Stimulated activated naive CD8-positive, alpha-beta T cell treated with anti-CD3 and anti-CD28 coated beads, Interleukin-15, Interleukin-2, amounts not matched to agents 100 U/mL and 50 U/mL, for 24 hours (primary cell): ENCODE measurements at regions not wholly inside any gene's neighbourhood (a gene's known extent, or its start where the extent isn't known, plus 50 kb on each side); places are given as distances from the start of the nearest gene placed in this dataset.

ENCODE experiments used
- ATAC-seq: fragments of 150-1000 bp; cut with Tn5 transposase; one replicate; pipeline ENCODE4 v1.10.0; 2021
- DNase-seq: peaks from one replicate; pipeline ENCODE4 v3.0.0; 2021

DNA sequence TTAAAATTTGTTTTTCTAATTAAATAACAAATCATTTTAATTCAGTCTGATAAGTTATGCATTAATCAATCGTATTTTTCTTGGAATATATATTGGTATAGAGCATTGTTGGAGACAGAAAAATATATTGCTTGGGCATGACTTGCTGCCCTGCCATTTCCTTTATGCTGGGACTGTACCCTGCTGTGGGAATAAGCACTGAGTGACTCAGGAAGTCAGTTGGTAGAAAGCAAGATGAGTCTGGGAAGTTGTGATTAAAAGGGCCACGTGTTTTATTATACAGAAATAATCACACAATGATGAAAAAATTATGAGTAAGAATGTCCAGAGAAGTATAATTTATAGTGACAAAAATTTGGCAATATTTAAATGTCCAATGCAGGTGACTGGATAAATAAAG, 139.5 kb downstream of the KIF18A start:
- no peak for ATAC-seq
- DNase-seq: no peak

- no peak for DNase-seq
- ATAC-seq: no peak
These were observed 142.4 kb downstream of the KIF18A start for GRCh38 chr11:27965559-27965958.

DNA sequence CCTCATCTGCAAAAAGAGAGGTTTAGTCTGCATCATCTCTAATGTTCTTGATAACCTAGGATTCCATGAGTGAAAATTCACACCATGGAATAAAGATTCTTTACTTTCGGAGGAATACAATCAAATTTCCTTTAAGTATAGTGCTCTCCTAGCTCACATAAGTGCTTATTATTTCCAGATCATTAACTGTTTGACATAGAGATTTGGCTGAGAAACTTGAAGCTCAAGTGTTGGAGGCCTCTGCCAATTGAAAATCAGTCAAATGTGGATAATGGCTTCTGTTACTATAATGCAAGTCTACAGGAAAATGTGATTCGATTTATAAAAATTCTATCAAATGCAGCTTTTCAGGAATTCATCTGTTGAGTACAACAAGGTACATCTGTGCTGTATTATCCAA, 144.6 kb downstream of the KIF18A start:
- no peak for ATAC-seq
- DNase-seq: no peak

DNA sequence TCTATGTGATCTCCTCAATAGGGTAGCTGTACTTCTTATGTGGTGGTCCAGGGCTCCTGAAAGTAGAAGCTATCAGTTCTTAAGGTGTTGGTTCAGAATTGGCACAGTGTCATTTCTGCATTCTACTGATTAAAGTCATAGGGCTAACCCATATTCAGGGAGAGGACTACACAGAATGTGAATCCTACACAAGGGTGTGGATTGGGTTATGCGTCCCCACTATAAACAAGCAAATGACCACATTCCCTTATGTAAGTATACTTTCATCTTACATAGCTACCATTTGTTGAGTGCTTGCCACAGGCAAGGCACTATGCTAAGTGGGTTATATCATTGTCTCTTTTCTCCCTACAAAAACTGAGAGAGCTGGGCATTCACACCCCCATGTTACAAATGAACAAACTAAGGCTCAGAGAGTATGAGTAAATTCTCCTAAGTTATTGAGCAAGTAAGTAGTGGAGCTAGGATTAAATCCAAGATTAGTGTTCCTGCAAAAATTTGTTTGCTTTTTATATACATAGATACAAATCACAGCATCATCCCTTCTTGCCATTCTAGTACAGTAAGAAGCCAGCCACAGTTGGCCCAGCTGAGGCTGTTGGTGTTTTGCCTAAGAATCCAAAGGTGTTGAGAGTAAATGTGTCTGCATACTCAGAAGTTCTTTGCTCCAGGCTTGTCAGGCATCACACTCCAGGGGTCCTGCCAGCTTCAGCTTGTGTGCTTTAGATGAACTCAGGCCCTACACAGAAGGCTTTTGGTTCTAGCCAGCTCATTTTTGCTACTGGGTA, 157.8 kb downstream of the KIF18A start:
- ATAC-seq (no peak), DNase-seq (no peak)

DNA sequence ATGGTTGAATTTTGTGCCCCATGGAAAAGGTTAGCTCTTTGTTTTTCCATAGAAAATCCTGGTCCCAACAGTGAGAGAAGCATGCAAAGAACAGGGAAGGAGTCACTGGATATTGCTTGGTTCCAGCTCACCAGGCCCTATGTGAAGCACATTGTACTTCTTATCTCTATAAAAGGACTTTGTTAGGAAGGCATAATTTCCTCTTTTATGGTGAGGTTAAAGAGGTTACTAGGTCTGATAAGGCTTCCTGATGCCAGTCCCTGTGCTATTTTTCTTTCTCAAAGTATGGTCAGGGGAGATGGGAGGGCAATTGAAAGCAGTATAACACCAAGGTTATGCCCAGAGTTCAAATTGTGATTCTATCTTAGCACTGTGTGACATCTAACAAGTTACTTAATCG, 162.6 kb downstream of the KIF18A start:
- no peak for DNase-seq
- ATAC-seq: no peak

DNA sequence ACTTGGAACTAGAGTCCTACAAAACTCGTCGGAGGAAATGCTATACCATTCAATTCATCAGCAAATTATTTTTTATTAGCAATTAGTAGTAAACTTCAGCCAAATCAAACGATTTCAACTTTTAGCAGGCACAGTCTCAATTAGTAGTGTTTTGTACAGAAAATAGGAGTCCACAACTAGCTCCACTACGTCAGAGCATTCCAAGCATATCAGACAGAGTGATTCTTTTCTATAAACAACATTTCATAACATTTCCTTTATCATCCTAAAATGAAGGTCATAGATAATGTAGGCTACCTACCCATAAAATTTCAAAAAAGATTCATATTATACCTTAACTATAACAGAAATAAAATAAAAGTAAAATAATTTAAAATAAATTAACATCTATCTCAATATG, 169.9 kb downstream of the KIF18A start:
- ATAC-seq: no peak
- DNase-seq: no peak

DNA sequence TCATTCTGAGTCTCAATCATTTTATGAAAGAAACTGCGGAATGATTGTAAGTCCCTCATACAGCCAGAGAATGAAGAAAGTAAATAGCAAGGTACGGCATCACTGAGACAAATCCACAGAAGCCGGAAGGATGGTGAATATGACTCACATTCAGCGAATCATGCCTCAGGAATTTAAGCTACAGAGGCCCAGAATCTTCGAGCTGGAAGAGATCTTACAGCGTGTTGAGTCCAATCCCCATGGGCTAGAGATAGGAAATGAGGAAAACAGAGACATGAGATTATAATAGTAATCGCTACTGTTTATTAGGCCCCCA, 173.2 kb downstream of the KIF18A start:
- DNase-seq: no peak

DNA sequence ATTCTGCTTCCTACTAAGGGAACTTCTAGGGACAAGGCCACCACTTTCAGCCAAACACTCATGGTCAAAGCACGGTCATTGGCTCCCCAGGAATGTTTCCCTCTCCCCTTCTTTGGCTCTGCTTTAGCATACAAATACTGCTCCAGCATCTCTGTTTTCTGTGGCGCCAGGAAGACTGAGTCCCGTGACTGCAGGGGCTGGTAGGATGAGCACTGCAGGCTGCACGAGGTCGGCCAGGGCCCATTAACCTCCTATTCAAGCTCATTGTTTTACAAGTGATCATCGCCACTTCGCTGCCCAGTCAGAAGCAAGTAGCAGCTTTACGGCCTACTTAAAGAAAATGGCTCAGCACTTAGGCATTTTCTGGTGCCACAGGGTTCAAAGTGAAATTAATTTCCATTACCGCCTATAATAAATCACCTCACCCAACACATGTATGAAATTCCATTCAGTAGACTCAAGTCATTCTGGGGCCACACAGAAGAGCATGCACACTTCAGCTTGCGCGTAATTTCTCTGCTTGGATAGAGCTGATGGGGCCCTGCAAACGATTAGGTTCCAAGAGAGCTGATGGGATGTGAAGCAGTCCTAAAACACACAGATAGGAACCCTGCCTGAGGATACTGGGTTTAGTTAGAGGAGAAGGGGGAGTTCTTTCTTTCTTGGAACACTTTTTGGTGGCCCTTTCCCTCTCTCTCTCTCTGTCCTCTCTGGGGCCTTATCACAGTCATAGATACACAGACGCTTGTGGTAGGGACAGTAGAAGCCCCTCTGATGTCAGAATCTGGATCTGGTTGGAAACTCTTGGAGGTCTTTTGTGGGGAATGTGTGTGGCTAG, 173.7 kb downstream of the KIF18A start:
- DNase-seq (no peak), ATAC-seq (no peak)

More for the DNA sequence above, 173.2 kb downstream of the KIF18A start:
- ATAC-seq: no peak

DNA sequence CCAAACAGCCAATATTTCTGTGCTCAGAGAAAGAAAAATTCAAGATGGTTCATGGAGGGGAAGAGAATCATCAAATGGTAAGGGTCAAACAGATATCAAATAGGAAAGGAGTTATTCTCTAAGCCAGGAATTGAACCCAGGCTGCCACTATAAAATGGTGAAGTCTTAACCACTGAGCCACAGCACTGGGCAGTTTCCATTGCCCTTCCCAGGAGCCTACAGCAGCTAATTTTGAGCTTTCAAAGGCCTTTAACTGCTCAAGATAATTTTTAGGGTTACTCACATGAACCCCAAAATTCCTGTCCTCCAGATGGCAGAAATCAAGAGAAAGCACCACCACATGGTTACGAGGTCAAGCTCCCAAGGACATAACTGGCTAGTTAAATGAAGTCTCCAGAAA, 176.2 kb downstream of the KIF18A start:
- ATAC-seq (no peak), DNase-seq (no peak)

DNA sequence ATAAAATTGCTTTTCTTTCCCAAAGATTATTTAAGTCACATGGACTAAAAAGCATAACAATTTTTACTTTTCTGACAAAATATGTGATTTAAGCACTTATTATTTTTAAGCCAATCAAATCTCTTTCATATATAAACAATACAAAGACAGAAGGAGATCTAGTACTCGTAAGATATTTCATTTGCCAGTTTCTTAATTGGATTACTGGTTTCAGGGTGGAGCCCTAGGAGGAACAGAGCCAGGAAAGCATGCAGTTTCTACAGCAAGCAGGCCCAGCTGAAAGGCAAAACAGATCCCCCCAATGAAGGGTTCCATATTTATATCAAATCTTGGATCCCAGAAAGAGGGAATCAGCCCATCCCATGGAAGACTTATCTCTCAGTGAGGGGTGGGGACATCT, 177.0 kb downstream of the KIF18A start:
- no peak for DNase-seq
- ATAC-seq: no peak

DNA sequence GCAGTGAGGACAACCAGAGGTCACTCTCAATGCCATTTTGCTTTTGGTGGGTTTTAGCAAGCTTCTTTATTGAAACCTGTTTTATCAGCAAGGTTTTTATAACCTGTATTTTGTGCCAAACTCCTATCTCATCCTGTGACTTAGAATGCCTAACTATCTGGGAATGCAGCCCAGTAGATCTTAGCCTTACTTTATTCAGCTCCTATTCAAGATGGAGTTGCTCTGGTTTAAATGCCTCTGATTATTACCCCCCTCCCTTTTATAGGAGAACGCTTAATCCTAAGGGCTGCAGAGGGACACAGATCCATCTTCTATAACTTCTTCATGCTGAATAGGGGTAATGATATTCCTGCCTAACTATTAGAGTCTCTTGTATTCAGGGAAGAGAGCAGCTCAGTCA, 179.1 kb downstream of the KIF18A start:
- DNase-seq (no peak), ATAC-seq (no peak)

DNA sequence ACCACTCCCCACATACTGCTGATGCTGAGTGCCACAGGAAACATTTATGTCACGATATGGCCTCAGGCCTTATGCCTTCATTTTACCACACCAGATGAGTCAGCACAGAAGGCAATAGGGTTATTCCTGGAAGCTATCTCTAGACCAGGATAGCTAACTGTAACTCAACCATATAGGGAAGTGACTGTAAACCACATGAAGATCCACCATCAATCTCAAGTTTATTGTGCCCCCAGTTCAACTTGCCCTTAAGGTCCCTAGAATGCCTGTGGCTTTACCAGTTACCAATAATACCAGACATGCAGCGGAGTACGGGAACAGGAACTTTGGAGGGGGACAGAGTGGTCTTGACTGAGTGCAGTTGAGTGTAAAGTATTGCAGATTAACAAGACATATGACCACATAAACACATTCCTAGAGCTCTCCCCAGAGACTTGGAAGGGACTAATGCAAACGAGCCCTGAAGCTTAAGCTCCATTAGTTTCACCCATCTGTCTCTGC, 180.9 kb downstream of the KIF18A start:
- DNase-seq (no peak), ATAC-seq (no peak)

DNA sequence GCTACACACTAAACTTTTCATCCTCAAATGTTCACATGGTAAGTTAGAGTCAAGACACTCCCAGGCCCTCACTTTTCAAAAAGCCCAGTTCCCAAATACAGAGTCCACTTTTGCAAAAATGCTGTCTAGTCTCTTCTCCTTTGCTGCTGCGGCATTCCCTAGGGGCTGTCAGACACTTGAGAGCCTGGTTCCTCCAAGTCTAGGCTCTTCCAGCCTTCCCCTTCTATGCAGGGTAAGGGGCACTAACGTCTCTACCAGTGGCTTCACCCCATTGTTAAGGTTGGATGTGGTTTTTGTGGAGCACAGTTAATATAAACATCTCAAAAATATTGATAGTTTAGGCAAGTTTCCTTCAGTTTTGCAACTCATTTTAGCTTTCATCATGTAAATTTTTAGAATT, 181.5 kb downstream of the KIF18A start:
- DNase-seq: no peak
- no peak for ATAC-seq

- DNase-seq: no peak
- no peak for ATAC-seq
These were observed 186.5 kb downstream of the KIF18A start for GRCh38 chr11:27921472-27921871.

GRCh38 chr11:27916541-27917100, 191.3 kb downstream of the KIF18A start:
- DNase-seq (no peak), ATAC-seq (no peak)

GRCh38 chr11:27914080-27914479, 193.9 kb downstream of the KIF18A start:
- DNase-seq: no peak
- no peak for ATAC-seq

GRCh38 chr11:27913650-27914049, 194.3 kb downstream of the KIF18A start:
- ATAC-seq: no peak
- DNase-seq: no peak

- DNase-seq (no peak), ATAC-seq (no peak)
These were observed 195.0 kb downstream of the KIF18A start for GRCh38 chr11:27912916-27913315.

- DNase-seq: no peak
- no peak for ATAC-seq
These were observed 197.6 kb downstream of the KIF18A start for GRCh38 chr11:27910186-27910931.

GRCh38 chr11:27909386-27909785, 198.6 kb downstream of the KIF18A start:
- ATAC-seq: no peak
- DNase-seq: no peak

- ATAC-seq (no peak), DNase-seq (no peak)
These were observed 199.3 kb downstream of the KIF18A start for GRCh38 chr11:27908621-27909020.

DNA sequence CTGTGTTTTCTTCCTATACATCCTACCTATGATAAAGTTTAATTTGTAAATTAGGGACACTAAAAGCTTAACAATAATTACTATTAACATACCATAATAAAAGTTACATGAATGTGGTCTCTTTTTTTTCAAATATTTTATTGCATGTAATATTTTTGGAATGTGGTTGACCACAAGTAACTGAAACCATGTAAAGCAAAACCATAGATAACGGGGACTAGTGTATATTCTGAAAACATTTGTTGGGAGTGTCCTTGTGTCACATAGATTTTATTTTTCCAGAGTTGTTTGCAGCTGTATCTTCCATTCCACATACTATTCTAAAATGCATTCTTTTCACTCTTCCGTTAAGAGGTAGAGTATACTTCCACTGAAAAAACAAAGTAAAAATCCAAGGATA, 200.4 kb downstream of the KIF18A start:
- DNase-seq (no peak), ATAC-seq (no peak)

DNA sequence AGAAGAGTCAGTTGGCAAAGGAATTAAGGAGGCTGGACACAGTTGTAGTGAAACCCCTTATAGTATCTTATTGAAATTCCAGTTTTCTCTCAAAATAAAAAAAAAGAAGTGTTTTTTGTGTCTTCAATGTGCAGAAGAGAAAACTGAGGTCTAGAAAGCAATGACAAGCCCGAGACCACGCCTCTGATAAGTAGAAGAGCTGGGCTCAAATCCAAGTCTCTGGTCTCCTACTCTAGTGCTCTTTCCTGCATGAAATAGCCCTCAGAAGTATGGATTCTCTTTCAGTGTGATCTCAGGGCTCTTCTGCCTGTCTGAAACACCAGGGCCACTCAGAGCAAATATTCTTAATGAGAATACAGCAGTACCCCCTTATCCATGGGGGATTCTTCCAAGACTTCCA, 200.9 kb downstream of the KIF18A start:
- DNase-seq: no peak
- ATAC-seq: no peak
